Right lobe of liver (tissue), 6 donors: ENCODE measurements at regions not wholly inside any gene's neighbourhood (a gene's known extent, or its start where the extent isn't known, plus 50 kb on each side); places are given as distances from the start of the nearest gene placed in this dataset.

Experiments
- ATAC-seq, 4 donors: fragments of 200-7000 bp; cut with Tn5 transposase; one replicate each; pipeline ENCODE4 v1.9.1; 2020; ENCODE audit warnings: mild to moderate bottlenecking in 4 of 4, moderate library complexity in 4 of 4
- DNase-seq, 3 donors: peaks; one replicate each; pipeline ENCODE4 v3.0.0-alpha.2; 2020
- H3K27ac ChIP-seq, 3 donors: fragments of 200-600 bp; one replicate each; pipeline ENCODE4 v1.8.0; 2022
- H3K27me3 ChIP-seq, 2 donors: fragments of 200-600 bp; one replicate each; pipeline ENCODE4 v1.8.0; 2022
- H3K36me3 ChIP-seq, 4 donors: fragments of 200-600 bp; sonication (generic) in 1 of 4; one replicate each; pipeline versions ENCODE4 v1.5.1 to v1.8.0; 2017 to 2022; ENCODE audit warnings: control low read depth in 1 of 4
- H3K4me1 ChIP-seq, 4 donors: fragments of 200-600 bp; sonication (generic) in 1 of 4; one replicate each; pipeline versions ENCODE4 v1.5.1 to v1.8.0; 2017 to 2022; ENCODE audit warnings: control low read depth in 1 of 4
- H3K4me3 ChIP-seq, 3 donors: fragments of 200-600 bp; one replicate each; pipeline ENCODE4 v1.8.0; 2022
- H3K9me3 ChIP-seq, 4 donors: fragments of 200-600 bp; sonication (generic) in 1 of 4; one replicate each; pipeline versions ENCODE4 v1.5.1 to v1.8.0; 2017 to 2022; ENCODE audit warnings: control low read depth in 1 of 4
- POLR2A ChIP-seq: fragments of 450-650 bp; IDR thresholded peaks from one replicate; pipeline ENCODE4 v1.6.1; 2017; ENCODE audit warnings: antibody characterized with exemption, mild to moderate bottlenecking
- WGBS: methylation state at CpG from one replicate; pipeline ENCODE4 v1.1.6; 2018; ENCODE audit warnings: low coverage, low lambda C conversion rate; ENCODE audit not compliant: insufficient coverage; ENCODE audit errors: missing lambda C conversion rate; 5-methylcytosine and 5-hydroxymethylcytosine counted together
- intact Hi-C, 2 donors: fragments of 100-400 bp; cut with DNase I; formaldehyde crosslinking; loops; one replicate each; pipeline versions ENCODE4 v1.11.2 to v1.14.1; 2022
- TF ChIP-seq, protein P1 (sequence below), 4 donors: fragments of 200-600 bp in 3 of 4; fragments of 450-650 bp in 1 of 4; IDR thresholded peaks; one replicate each; pipeline versions ENCODE4 v1.5.1 to v1.8.0; 2016 to 2022; ENCODE audit warnings: antibody characterized with exemption in 4 of 4, mild to moderate bottlenecking in 2 of 4
- donor health status: DM: no; HTN: yes; CAD: no.
- donor health status: DM: no; HTN: no; CAD: no.
- donor health status: DM: no; HTN: no; CAD: no.
- donor health status: DM: no; HTN: yes; CAD: no.
- donor health status: DM: no; HTN: yes; CAD: no.

DNA sequence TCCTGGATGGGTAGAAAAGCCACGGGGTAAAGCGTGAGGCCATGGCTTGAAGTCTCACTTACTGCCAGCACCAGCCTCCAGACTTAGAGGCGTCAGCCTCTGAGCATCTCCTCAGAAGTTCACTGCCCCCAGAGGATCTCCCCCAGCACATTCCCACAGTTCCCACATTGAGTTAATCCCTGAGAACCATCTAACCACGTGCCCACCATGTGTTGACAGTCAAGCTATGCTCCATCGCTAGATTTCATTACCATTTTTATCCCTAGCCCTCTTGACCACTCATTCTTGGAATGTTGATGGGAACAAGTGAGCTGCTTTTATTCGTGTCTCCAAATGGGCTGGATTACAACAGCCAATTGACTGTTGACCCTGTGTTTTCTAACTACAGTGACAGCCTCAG, 283.3 kb upstream of the IRX1 start:
- Histone ChIP-seq H3K27ac (no peak overlapping the region), H3K9me3 (no peaks in the 10 kb centered on the region), H3K36me3 (no peaks in the 10 kb centered on the region), H3K4me1 (no peaks in the 10 kb centered on the region), H3K27me3 (no peaks in the 10 kb centered on the region), H3K4me3 (no peak overlapping the region)
- ATAC-seq (no peak), DNase-seq (no peak)
- TF ChIP-seq POLR2A = no peak
- TF ChIP-seq, protein P1, sequence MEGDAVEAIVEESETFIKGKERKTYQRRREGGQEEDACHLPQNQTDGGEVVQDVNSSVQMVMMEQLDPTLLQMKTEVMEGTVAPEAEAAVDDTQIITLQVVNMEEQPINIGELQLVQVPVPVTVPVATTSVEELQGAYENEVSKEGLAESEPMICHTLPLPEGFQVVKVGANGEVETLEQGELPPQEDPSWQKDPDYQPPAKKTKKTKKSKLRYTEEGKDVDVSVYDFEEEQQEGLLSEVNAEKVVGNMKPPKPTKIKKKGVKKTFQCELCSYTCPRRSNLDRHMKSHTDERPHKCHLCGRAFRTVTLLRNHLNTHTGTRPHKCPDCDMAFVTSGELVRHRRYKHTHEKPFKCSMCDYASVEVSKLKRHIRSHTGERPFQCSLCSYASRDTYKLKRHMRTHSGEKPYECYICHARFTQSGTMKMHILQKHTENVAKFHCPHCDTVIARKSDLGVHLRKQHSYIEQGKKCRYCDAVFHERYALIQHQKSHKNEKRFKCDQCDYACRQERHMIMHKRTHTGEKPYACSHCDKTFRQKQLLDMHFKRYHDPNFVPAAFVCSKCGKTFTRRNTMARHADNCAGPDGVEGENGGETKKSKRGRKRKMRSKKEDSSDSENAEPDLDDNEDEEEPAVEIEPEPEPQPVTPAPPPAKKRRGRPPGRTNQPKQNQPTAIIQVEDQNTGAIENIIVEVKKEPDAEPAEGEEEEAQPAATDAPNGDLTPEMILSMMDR (IDR thresholded peaks at IDR 0.05) = no peak
- WGBS = 39% methylated on average over 3 of the region's 6 CpGs
- intact Hi-C loops = no loop called here

GRCh38 chr5:3311433-3311832, 284.2 kb upstream of the IRX1 start:
- ATAC-seq (no peak), DNase-seq (no peak)
- Histone ChIP-seq H3K4me3 (no peak overlapping the region), H3K4me1 (no peaks in the 10 kb centered on the region), H3K36me3 (no peaks in the 10 kb centered on the region), H3K9me3 (no peaks in the 10 kb centered on the region), H3K27me3 (no peaks in the 10 kb centered on the region), H3K27ac (no peak overlapping the region)
- WGBS = 69% methylated on average over 6 of the region's 8 CpGs
- TF ChIP-seq POLR2A = no peak
- TF ChIP-seq, protein P1 (IDR thresholded peaks at IDR 0.05) = no peak
- intact Hi-C loops = no loop called here

DNA sequence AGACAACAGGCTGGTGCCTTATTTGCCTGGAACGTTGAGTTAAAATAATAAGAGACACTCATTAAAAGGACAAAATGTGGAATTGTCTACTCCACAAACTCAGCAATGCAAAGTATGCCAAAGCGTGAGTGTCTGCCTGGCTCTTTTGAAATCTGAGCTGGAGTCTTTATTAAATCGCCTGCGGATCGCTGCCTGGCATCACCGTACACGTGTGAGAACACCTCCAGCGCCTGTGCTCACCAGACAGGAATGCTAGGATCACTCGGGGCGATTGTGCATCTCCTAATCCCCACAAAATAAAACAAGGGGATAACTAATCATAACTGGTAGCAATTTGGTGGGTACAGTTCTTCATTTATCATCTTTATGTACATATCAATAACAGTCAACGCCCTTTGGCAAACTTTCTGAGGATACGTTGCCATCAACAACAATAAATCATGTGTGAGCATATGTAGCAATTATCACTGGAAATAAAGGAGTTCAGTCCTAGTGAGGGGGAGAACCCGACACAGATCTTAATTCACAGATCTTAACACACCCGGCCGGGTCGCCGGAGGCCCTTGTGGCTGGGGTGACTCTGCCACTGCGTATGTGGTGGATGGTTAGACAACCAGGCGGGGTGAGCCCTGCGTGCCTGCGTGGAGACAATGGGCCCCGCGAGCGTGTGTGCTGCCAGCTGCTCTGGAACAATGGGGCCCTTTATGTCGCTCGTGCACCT, 284.9 kb upstream of the IRX1 start:
- H3K4me1 ChIP-seq = no peaks in the 10 kb centered on the region
- H3K9me3 ChIP-seq = no peaks in the 10 kb centered on the region
- TF ChIP-seq, protein P1 (IDR thresholded peaks at IDR 0.05) = no peak
- TF ChIP-seq POLR2A = no peak
- intact Hi-C loops = no loop called here
- no peak for ATAC-seq
- no peaks in the 10 kb centered on the region for H3K36me3 ChIP-seq
- no peak overlapping the region for H3K27ac ChIP-seq
- WGBS = 67% methylated on average over 22 of the region's 26 CpGs
- no peak for DNase-seq
- H3K27me3 ChIP-seq = no peaks in the 10 kb centered on the region
- H3K4me3 ChIP-seq = no peak overlapping the region

- TF ChIP-seq POLR2A = no peak
- TF ChIP-seq, protein P1 (IDR thresholded peaks at IDR 0.05) = no peak
- DNase-seq = no peak
Observed at GRCh38 chr5:3309538-3309937, 286.1 kb upstream of the IRX1 start.

More at GRCh38 chr5:3309538-3309937, 286.1 kb upstream of the IRX1 start:
- intact Hi-C loops = no loop called here
- Histone ChIP-seq H3K4me1 (no peaks in the 10 kb centered on the region), H3K36me3 (no peaks in the 10 kb centered on the region), H3K27ac (no peak overlapping the region), H3K27me3 (no peaks in the 10 kb centered on the region), H3K4me3 (no peak overlapping the region), H3K9me3 (no peaks in the 10 kb centered on the region)
- no peak for ATAC-seq
- 56% methylated on average over 7 of the region's 10 CpGs for WGBS
